HepG2 (cell line): ENCODE measurements at regions not wholly inside any gene's neighbourhood (a gene's known extent, or its start where the extent isn't known, plus 50 kb on each side); places are given as distances from the start of the nearest gene placed in this dataset.

Experiments used
- ETV5 ChIP-seq: IDR thresholded peaks from 2 replicates; pipeline ENCODE4 v1.6.1; 2018; ENCODE audit warnings: missing biosample characterization, missing genetic modification reagents, inconsistent platforms, borderline replicate concordance
- IKZF4 ChIP-seq: sonication (generic); formaldehyde crosslinking; IDR thresholded peaks from 2 replicates; pipeline ENCODE4 v1.5.1; 2020; ENCODE audit warnings: borderline replicate concordance, mild to moderate bottlenecking, low read depth, missing genetic modification reagents; ENCODE audit errors: not compliant biosample characterization
- NRL ChIP-seq: sonication (generic); formaldehyde crosslinking; IDR thresholded peaks from 2 replicates; pipeline ENCODE4 v1.5.0; 2020; ENCODE audit warnings: missing genetic modification reagents, mild to moderate bottlenecking, moderate library complexity, borderline replicate concordance
- PPARG ChIP-seq: conservative IDR thresholded peaks from 2 replicates; pipeline ENCODE4 v1.6.1; 2016; ENCODE audit warnings: missing biosample characterization, missing genetic modification reagents
- ZFP1 ChIP-seq: IDR thresholded peaks from 2 replicates; pipeline ENCODE4 v1.6.1; 2016
- ZNF501 ChIP-seq: sonication (generic); formaldehyde crosslinking; IDR thresholded peaks from 2 replicates; pipeline ENCODE4 v1.5.1; 2020; ENCODE audit warnings: mild to moderate bottlenecking, moderate library complexity, missing genetic modification reagents
- TF ChIP-seq, protein P1 (sequence below): sonication (generic); formaldehyde crosslinking; IDR thresholded peaks from 2 replicates; pipeline ENCODE4 v1.5.1; 2020; ENCODE audit warnings: missing genetic modification reagents, mild to moderate bottlenecking, borderline replicate concordance
- TF ChIP-seq, protein P2 (sequence below): sonication (generic); formaldehyde crosslinking; IDR thresholded peaks from 2 replicates; pipeline ENCODE4 v1.5.0; 2020; ENCODE audit warnings: missing genetic modification reagents
- TF ChIP-seq, protein P3 (sequence below): sonication (generic); formaldehyde crosslinking; IDR thresholded peaks from 2 replicates; pipeline ENCODE4 v1.4.0; 2020; ENCODE audit warnings: missing genetic modification reagents, borderline replicate concordance

DNA sequence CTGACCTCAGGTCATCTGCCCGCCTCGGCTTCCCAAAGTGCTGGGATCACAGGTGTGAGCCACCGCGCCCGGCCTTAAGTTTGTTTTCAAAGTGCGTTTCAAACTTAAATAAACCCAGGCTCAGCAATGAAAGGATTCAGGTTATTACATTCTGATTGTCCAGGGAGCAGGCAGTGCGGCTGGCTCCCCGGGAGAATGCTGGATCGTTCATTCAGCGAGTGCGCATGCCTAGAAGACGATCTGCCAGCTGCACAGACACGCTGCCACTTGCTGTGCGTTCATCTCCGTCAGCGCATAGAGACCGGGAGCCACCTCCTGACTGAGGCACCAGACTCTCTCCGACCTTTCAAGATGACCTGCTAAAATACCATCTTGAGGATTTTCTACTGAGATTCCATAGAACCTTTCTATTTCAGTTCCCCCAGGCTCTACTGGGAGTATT lies 163.9 kb upstream of the ZNF217 start (continued):
- TF ChIP-seq, protein P1, sequence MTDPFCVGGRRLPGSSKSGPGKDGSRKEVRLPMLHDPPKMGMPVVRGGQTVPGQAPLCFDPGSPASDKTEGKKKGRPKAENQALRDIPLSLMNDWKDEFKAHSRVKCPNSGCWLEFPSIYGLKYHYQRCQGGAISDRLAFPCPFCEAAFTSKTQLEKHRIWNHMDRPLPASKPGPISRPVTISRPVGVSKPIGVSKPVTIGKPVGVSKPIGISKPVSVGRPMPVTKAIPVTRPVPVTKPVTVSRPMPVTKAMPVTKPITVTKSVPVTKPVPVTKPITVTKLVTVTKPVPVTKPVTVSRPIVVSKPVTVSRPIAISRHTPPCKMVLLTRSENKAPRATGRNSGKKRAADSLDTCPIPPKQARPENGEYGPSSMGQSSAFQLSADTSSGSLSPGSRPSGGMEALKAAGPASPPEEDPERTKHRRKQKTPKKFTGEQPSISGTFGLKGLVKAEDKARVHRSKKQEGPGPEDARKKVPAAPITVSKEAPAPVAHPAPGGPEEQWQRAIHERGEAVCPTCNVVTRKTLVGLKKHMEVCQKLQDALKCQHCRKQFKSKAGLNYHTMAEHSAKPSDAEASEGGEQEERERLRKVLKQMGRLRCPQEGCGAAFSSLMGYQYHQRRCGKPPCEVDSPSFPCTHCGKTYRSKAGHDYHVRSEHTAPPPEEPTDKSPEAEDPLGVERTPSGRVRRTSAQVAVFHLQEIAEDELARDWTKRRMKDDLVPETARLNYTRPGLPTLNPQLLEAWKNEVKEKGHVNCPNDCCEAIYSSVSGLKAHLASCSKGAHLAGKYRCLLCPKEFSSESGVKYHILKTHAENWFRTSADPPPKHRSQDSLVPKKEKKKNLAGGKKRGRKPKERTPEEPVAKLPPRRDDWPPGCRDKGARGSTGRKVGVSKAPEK (CRISPR knock-in tag) = no peak
- TF ChIP-seq NRL = no peak
- no peak for TF ChIP-seq IKZF4
- no peak for TF ChIP-seq ZNF501 (CRISPR knock-in tag)
- TF ChIP-seq ETV5 = no peak
- TF ChIP-seq, protein P2, sequence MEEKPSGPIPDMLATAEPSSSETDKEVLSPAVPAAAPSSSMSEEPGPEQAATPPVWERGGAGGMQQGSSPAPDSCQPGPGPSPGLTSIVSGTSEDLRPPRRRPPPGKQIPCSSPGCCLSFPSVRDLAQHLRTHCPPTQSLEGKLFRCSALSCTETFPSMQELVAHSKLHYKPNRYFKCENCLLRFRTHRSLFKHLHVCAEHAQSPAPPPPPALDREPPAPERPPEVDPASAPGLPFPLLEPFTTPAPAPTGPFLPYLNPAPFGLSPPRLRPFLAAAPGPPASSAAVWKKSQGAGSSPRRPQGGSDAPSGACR = no peak
- TF ChIP-seq, protein P3, sequence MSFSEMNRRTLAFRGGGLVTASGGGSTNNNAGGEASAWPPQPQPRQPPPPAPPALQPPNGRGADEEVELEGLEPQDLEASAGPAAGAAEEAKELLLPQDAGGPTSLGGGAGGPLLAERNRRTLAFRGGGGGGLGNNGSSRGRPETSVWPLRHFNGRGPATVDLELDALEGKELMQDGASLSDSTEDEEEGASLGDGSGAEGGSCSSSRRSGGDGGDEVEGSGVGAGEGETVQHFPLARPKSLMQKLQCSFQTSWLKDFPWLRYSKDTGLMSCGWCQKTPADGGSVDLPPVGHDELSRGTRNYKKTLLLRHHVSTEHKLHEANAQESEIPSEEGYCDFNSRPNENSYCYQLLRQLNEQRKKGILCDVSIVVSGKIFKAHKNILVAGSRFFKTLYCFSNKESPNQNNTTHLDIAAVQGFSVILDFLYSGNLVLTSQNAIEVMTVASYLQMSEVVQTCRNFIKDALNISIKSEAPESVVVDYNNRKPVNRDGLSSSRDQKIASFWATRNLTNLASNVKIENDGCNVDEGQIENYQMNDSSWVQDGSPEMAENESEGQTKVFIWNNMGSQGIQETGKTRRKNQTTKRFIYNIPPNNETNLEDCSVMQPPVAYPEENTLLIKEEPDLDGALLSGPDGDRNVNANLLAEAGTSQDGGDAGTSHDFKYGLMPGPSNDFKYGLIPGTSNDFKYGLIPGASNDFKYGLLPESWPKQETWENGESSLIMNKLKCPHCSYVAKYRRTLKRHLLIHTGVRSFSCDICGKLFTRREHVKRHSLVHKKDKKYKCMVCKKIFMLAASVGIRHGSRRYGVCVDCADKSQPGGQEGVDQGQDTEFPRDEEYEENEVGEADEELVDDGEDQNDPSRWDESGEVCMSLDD (CRISPR knock-in tag) = no peak
- no peak for TF ChIP-seq PPARG
- TF ChIP-seq ZFP1 (CRISPR knock-in tag) = no peak
- TF ChIP-seq, all 625 proteins: peak for 9
